Activated B cell treated with CpG ODN at 0.5 μM for 24 hours (primary cell): ENCODE measurements at regions not wholly inside any gene's neighbourhood (a gene's known extent, or its start where the extent isn't known, plus 50 kb on each side); places are given as distances from the start of the nearest gene placed in this dataset.

Experiments
- ATAC-seq: fragments of 200-7000 bp; cut with Tn5 transposase; one replicate; pipeline ENCODE4 v1.10.0; 2021; ENCODE audit warnings: low read depth, mild to moderate bottlenecking, moderate library complexity
- CTCF ChIA-PET: fragments of 350-600 bp; sonication (Branson Sonifier 250); formaldehyde crosslinking; loops from one replicate; lab custom pipeline; 2021; ENCODE audit warnings: antibody characterized with exemption; lab: Charles Lee
- POLR2A ChIA-PET: fragments of 350-600 bp; sonication (Branson Sonifier 250); formaldehyde crosslinking; loops from one replicate; lab custom pipeline; 2021; ENCODE audit warnings: antibody characterized with exemption; lab: Charles Lee
- DNase-seq: peaks from one replicate; pipeline ENCODE4 v3.0.0; 2022
- H3K27ac Mint-ChIP-seq: one replicate; pipeline ENCODE4 v1.8.0; 2020; ENCODE audit warnings: mixed read lengths
- H3K27me3 Mint-ChIP-seq: one replicate; pipeline ENCODE4 v1.8.0; 2021; ENCODE audit warnings: mixed read lengths
- H3K36me3 Mint-ChIP-seq: one replicate; pipeline ENCODE4 v1.8.0; 2021; ENCODE audit warnings: low read depth, mixed read lengths
- H3K4me1 Mint-ChIP-seq: one replicate; pipeline ENCODE4 v1.8.0; 2021; ENCODE audit warnings: mixed read lengths
- H3K4me3 Mint-ChIP-seq: one replicate; pipeline ENCODE4 v1.8.0; 2020; ENCODE audit warnings: mild to moderate bottlenecking, mixed read lengths
- H3K9me3 Mint-ChIP-seq: one replicate; pipeline ENCODE4 v1.8.0; 2020; ENCODE audit warnings: mixed read lengths
- intact Hi-C: fragments of 100-400 bp; cut with micrococcal nuclease; formaldehyde crosslinking; loops from one replicate; pipeline ENCODE4 v1.15.1; 2024
- TF ChIP-seq, protein P1 (sequence below): fragments of 200-600 bp; IDR thresholded peaks from one replicate; pipeline ENCODE4 v1.8.0; 2022; ENCODE audit warnings: antibody characterized with exemption, mild to moderate bottlenecking

GRCh38 chr3:159018341-159018740, 216.5 kb downstream of the MFSD1 start:
- POLR2A ChIA-PET, result no interaction called here
- Mint-ChIP-seq H3K9me3 (peaks cover 2% of the 10 kb centered on the region), H3K27ac (no peak overlapping the region), H3K4me3 (no peak overlapping the region), H3K36me3 (no peaks in the 10 kb centered on the region), H3K27me3 (no peaks in the 10 kb centered on the region), H3K4me1 (no peaks in the 10 kb centered on the region)
- DNase-seq (no peak), ATAC-seq (no peak)
- intact Hi-C loops, result no loop called here
- CTCF ChIA-PET, result no interaction called here
- TF ChIP-seq, protein P1, sequence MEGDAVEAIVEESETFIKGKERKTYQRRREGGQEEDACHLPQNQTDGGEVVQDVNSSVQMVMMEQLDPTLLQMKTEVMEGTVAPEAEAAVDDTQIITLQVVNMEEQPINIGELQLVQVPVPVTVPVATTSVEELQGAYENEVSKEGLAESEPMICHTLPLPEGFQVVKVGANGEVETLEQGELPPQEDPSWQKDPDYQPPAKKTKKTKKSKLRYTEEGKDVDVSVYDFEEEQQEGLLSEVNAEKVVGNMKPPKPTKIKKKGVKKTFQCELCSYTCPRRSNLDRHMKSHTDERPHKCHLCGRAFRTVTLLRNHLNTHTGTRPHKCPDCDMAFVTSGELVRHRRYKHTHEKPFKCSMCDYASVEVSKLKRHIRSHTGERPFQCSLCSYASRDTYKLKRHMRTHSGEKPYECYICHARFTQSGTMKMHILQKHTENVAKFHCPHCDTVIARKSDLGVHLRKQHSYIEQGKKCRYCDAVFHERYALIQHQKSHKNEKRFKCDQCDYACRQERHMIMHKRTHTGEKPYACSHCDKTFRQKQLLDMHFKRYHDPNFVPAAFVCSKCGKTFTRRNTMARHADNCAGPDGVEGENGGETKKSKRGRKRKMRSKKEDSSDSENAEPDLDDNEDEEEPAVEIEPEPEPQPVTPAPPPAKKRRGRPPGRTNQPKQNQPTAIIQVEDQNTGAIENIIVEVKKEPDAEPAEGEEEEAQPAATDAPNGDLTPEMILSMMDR, result no peak

GRCh38 chr3:159025733-159026132, 223.9 kb downstream of the MFSD1 start:
- no peaks in the 10 kb centered on the region for H3K36me3 Mint-ChIP-seq
- ATAC-seq (no peak), DNase-seq (no peak)
- H3K4me1 Mint-ChIP-seq, result no peaks in the 10 kb centered on the region
- H3K4me3 Mint-ChIP-seq, result no peak overlapping the region
- TF ChIP-seq, protein P1, result no peak
- CTCF ChIA-PET, result no interaction called here
- no peaks in the 10 kb centered on the region for H3K9me3 Mint-ChIP-seq
- H3K27ac Mint-ChIP-seq, result no peak overlapping the region
- POLR2A ChIA-PET, result no interaction called here
- intact Hi-C loops, result no loop called here
- H3K27me3 Mint-ChIP-seq, result no peaks in the 10 kb centered on the region

DNA sequence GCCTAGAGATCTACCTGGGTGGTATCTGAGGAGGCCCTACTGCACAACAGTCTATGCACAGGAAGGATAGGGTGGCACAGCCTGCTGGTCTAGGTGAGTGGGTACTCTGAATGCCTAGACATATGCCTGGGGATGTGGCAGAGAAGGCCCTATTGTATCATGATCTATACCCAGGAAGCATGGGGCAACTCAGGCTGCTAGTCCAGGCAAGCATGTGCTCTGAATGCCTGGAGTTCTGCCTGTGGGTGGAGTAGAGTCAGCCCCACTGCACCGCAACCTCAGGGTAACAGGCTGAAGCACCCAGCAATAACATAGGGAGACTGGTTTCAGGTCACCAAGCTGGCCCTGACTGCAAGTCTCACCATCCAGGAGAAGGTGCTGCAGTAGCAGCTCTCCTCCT, 224.7 kb downstream of the MFSD1 start:
- POLR2A ChIA-PET, result no interaction called here
- Mint-ChIP-seq H3K27me3 (no peaks in the 10 kb centered on the region), H3K4me3 (no peak overlapping the region), H3K27ac (no peak overlapping the region), H3K36me3 (no peaks in the 10 kb centered on the region), H3K4me1 (no peaks in the 10 kb centered on the region), H3K9me3 (no peaks in the 10 kb centered on the region)
- DNase-seq (no peak), ATAC-seq (no peak)
- TF ChIP-seq, protein P1, result no peak
- intact Hi-C loops, result no loop called here
- CTCF ChIA-PET, result no interaction called here

- ChIA-PET CTCF (no interaction called here), POLR2A (no interaction called here)
- H3K4me3 Mint-ChIP-seq, result no peak overlapping the region
- no peaks in the 10 kb centered on the region for H3K9me3 Mint-ChIP-seq
- no peaks in the 10 kb centered on the region for H3K27me3 Mint-ChIP-seq
- H3K27ac Mint-ChIP-seq, result no peak overlapping the region
- H3K36me3 Mint-ChIP-seq, result no peaks in the 10 kb centered on the region
- TF ChIP-seq, protein P1, result no peak
- DNase-seq (no peak), ATAC-seq (no peak)
- intact Hi-C loops, result no loop called here
- H3K4me1 Mint-ChIP-seq, result no peaks in the 10 kb centered on the region
Observed at GRCh38 chr3:159028706-159029105, 226.9 kb downstream of the MFSD1 start.

DNA sequence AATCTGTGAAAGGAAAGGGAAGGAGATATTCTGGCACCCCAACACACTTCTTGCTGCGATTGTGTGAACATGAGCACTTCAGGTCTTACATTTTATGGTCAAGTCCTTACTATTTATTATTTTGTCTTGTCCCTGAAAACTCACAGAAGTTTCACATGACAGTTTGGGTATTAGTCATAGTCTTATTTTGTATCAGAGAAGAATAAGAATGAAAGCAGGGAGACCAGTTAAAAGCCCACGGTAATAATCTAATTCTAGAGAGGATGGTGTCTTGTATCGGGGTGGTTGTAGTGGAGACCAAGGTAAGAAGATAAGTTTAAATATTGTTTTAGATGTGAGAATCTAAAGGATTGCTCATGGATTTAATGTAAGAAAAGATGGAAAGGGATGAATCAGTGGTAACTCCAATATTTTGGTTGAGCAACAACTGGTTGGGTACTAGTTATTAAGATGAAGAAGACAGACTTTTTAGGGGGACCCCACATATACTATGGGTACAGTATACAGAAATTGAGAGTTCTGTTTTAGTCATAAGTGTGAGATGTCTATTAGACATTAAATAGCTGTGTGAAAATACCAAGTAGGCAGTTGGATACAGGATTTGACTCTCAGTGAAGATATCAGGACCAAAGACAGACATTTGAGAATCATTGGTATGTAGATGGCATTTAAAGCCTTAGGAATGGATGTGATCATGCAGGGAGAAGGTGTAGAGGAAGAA, 227.6 kb downstream of the MFSD1 start:
- CTCF ChIA-PET, result no interaction called here
- Mint-ChIP-seq H3K9me3 (peaks cover 5% of the 10 kb centered on the region), H3K36me3 (no peaks in the 10 kb centered on the region), H3K27me3 (no peaks in the 10 kb centered on the region), H3K4me3 (no peak overlapping the region), H3K4me1 (no peaks in the 10 kb centered on the region), H3K27ac (no peak overlapping the region)
- POLR2A ChIA-PET, result no interaction called here
- TF ChIP-seq, protein P1, result no peak
- intact Hi-C loops, result no loop called here
- ATAC-seq (no peak), DNase-seq (no peak)
